Mesothelial cell of epicardium (in vitro differentiated cells): ENCODE measurements at regions not wholly inside any gene's neighbourhood (a gene's known extent, or its start where the extent isn't known, plus 50 kb on each side); places are given as distances from the start of the nearest gene placed in this dataset.
A peak's percentile ranks its signal among the peaks of the same experiment; 100 is the strongest.

ENCODE experiments used
- DNase-seq, 2 experiments: peaks; one replicate each; pipeline ENCODE4 v3.0.0; 2021; ENCODE audit warnings: low spot score in 2 of 2; ENCODE audit not compliant: unreplicated experiment in 2 of 2
- H3K27ac Mint-ChIP-seq: 2 replicates; pipeline ENCODE4 v1.8.0; 2021; ENCODE audit warnings: mixed read lengths
- H3K27me3 Mint-ChIP-seq: 2 replicates; pipeline ENCODE4 v1.8.0; 2021; ENCODE audit warnings: low read depth, mixed read lengths
- H3K36me3 Mint-ChIP-seq: 2 replicates; pipeline ENCODE4 v1.8.0; 2021; ENCODE audit warnings: mixed read lengths
- H3K4me1 Mint-ChIP-seq: 2 replicates; pipeline ENCODE4 v1.8.0; 2021; ENCODE audit warnings: mixed read lengths
- H3K4me3 Mint-ChIP-seq: 2 replicates; pipeline ENCODE4 v1.8.0; 2021; ENCODE audit warnings: mild to moderate bottlenecking, moderate library complexity, mixed read lengths
- H3K9me3 Mint-ChIP-seq: 2 replicates; pipeline ENCODE4 v1.8.0; 2021; ENCODE audit warnings: mixed read lengths
- TF ChIP-seq, protein P1 (sequence below): fragments of 200-600 bp; sonication (generic); IDR thresholded peaks from one replicate; pipeline ENCODE4 v1.5.0; 2021; ENCODE audit warnings: antibody characterized with exemption; ENCODE audit not compliant: unreplicated experiment

DNA sequence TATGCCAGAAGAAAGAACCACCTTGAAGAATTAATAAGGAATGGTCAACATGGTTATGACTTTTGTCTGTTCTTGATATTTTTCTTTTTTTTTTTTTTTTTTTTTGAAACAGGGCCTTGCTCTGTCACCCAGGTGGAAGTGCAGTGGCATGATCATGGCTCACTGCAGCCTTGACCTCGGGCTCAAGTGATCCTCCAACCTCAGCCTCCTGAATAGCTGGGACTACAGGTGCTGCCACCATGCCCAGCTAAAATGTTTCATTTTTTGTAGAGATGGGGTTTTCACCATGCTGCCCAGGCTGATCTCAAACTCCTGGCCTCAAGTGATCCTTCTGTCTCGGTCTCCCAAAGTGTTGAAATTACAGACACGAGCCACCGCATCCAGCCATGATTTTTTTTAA lies 53.4 kb upstream of the ACSL3 start:
- DNase-seq = no peak
- Mint-ChIP-seq H3K9me3 (no peaks in the 10 kb centered on the region), H3K4me1 (peaks cover 23% of the 10 kb centered on the region), H3K27me3 (no peaks in the 10 kb centered on the region), H3K27ac (peak overlapping the region; percentile 88), H3K4me3 (no peak overlapping the region), H3K36me3 (no peaks in the 10 kb centered on the region)
- TF ChIP-seq, protein P1, sequence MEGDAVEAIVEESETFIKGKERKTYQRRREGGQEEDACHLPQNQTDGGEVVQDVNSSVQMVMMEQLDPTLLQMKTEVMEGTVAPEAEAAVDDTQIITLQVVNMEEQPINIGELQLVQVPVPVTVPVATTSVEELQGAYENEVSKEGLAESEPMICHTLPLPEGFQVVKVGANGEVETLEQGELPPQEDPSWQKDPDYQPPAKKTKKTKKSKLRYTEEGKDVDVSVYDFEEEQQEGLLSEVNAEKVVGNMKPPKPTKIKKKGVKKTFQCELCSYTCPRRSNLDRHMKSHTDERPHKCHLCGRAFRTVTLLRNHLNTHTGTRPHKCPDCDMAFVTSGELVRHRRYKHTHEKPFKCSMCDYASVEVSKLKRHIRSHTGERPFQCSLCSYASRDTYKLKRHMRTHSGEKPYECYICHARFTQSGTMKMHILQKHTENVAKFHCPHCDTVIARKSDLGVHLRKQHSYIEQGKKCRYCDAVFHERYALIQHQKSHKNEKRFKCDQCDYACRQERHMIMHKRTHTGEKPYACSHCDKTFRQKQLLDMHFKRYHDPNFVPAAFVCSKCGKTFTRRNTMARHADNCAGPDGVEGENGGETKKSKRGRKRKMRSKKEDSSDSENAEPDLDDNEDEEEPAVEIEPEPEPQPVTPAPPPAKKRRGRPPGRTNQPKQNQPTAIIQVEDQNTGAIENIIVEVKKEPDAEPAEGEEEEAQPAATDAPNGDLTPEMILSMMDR = no peak

DNA sequence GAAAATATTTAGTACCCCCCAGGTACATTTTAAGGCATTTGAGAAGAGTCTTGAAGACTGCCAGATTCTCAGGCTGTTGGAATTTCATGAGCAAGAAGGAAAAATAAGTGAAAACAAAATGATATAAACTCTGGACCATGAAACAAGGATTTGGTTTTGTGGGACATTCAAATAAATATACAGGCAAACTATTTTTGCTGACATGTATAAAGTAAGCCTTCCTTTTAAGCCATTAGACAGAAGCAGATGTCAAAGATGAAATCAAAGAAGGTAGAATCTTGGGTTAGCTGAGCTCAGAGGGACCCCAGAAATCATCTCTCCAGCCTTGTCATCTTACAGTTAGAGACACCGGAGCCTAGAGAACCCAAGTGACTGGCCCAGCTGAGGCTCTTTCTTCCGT lies 51.3 kb upstream of the ACSL3 start:
- Mint-ChIP-seq H3K27me3 (no peaks in the 10 kb centered on the region), H3K27ac (no peak overlapping the region), H3K9me3 (no peaks in the 10 kb centered on the region), H3K36me3 (no peaks in the 10 kb centered on the region), H3K4me1 (peaks cover 21% of the 10 kb centered on the region), H3K4me3 (no peak overlapping the region)
- DNase-seq = no peak
- TF ChIP-seq, protein P1 = no peak

DNA sequence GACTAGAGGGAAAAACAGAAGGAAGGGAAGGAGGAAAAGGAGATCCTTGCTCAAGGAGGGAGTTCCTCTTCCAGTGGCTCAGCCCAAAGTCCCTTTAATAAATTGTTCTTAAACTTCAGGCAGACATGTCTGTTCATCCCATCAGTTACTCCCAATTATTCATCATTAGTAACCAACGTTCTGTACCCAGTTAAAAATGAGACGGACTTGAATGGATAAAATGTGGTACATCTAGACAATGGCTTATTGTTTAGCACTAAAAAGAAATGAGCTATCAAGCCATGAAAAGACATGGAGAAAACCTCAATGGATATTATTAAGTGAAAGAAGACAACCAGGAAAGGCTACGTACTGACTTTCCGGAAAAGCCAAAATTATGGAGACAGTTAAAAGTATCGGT lies 50.8 kb upstream of the ACSL3 start:
- H3K9me3 Mint-ChIP-seq = peaks cover 2% of the 10 kb centered on the region
- TF ChIP-seq, protein P1 = no peak
- no peaks in the 10 kb centered on the region for H3K36me3 Mint-ChIP-seq
- DNase-seq = no peak
- no peak overlapping the region for H3K27ac Mint-ChIP-seq
- no peak overlapping the region for H3K4me3 Mint-ChIP-seq
- no peaks in the 10 kb centered on the region for H3K27me3 Mint-ChIP-seq
- H3K4me1 Mint-ChIP-seq = peaks cover 21% of the 10 kb centered on the region
